ENCODE measurements at regions not wholly inside any gene's neighbourhood (a gene's known extent, or its start where the extent isn't known, plus 50 kb on each side); places are given as distances from the start of the nearest gene placed in this dataset.

- DNase-seq = peak; percentile 1
These were observed 466.9 kb downstream of the FUT8 start for GRCh38 chr14:65879248-65880009.

- DNase-seq = no peak
These were observed 468.0 kb downstream of the FUT8 start for GRCh38 chr14:65880507-65880906.

- no peak for DNase-seq
These were observed 469.1 kb downstream of the FUT8 start for GRCh38 chr14:65881642-65882041.

GRCh38 chr14:65888677-65889076 is 476.1 kb downstream of the FUT8 start:
- no peak for DNase-seq

GRCh38 chr14:65892315-65892714 is 479.8 kb downstream of the FUT8 start:
- no peak for DNase-seq

GRCh38 chr14:65900164-65900563 is 487.6 kb downstream of the FUT8 start:
- DNase-seq = no peak

GRCh38 chr14:65901595-65901994 is 489.1 kb downstream of the FUT8 start:
- no peak for DNase-seq

GRCh38 chr14:65904988-65905387 is 492.5 kb downstream of the FUT8 start:
- no peak for DNase-seq

- no peak for DNase-seq
These were observed 493.8 kb downstream of the FUT8 start for GRCh38 chr14:65906344-65906743.

GRCh38 chr14:65906948-65907347 is 494.4 kb downstream of the FUT8 start:
- DNase-seq = no peak

- DNase-seq = no peak
These were observed 497.7 kb downstream of the FUT8 start for GRCh38 chr14:65910108-65910786.

- DNase-seq = no peak
These were observed 502.6 kb downstream of the FUT8 start for GRCh38 chr14:65915125-65915524.

- no peak for DNase-seq
These were observed 503.5 kb downstream of the FUT8 start for GRCh38 chr14:65916055-65916454.

- no peak for DNase-seq
These were observed 508.5 kb downstream of the FUT8 start for GRCh38 chr14:65920996-65921395.

GRCh38 chr14:65922142-65922541 is 509.6 kb downstream of the FUT8 start:
- DNase-seq = no peak

GRCh38 chr14:65926504-65926903 is 514.0 kb downstream of the FUT8 start:
- no peak for DNase-seq

GRCh38 chr14:65926935-65927700 is 514.6 kb downstream of the FUT8 start:
- no peak for DNase-seq

GRCh38 chr14:65927931-65928356 is 515.4 kb downstream of the FUT8 start:
- DNase-seq = no peak

GRCh38 chr14:65928995-65929394 is 516.5 kb downstream of the FUT8 start:
- no peak for DNase-seq

GRCh38 chr14:65933400-65934069 is 521.0 kb downstream of the FUT8 start:
- DNase-seq = no peak

- DNase-seq = no peak
These were observed 521.5 kb downstream of the FUT8 start for GRCh38 chr14:65934070-65934435.

GRCh38 chr14:65936342-65936975 is 523.9 kb downstream of the FUT8 start:
- no peak for DNase-seq
